ENCODE measurements at regions not wholly inside any gene's neighbourhood (a gene's known extent, or its start where the extent isn't known, plus 50 kb on each side); places are given as distances from the start of the nearest gene placed in this dataset.
"Not testable (repeated sequence)": the region's sequence is repeated elsewhere in the genome, so short reads cannot be mapped to it uniquely, and the experiment has no call there.

DNA sequence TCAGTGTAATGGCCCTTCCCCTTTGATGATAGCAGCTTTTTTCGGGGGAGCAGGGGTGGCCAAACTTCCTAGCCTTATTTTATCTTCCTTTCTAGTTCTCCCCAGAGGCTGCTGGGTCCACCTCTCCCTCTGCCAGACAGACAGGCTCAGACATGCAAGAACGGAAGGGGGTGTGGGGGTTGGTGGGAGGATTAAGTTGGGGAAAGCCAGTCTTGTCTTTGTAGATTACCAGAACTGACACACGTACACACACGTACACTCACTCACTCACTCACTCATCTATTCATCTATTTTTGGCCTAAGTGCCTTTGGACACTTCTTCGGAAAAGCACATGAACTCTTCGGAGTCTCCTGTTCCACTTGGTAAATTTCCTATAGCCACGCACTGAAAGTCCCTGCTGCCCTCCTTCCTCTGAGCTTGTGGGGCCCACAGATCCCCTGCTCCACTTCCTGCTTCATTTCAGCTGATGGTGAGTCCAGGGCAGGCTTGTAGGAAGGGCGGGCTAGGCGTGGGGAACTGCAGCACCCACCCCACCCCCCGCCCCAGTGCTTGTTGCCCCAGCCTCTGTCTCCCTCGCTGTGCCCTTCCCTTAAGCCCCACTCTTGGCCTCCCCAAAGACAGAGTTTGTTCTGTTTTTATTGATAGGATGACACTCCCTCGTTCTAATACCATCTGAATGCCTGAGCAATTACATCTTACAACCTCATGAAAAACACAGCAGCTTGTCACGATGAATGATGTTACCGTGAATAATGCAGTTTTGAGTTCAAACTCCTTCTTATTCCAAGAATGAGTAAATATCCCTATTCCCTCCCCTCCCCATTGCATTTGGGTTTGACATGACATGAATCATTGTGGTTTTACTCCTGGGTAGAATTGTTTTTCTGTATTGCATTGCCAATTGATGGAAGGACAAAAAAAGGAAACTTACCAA lies 60.7 kb upstream of the ATP5PO start:
- DNase-seq (ENCODE audit: missing footprints) (no peak), ATAC-seq (peak; percentile 79)
- intact Hi-C loops (cut with DNase I), result loop anchor here (5.0 kb wide), 1 partner anchor 96 kb away; the partner anchor contains the start of genes MRPS6 and SLC5A3

DNA sequence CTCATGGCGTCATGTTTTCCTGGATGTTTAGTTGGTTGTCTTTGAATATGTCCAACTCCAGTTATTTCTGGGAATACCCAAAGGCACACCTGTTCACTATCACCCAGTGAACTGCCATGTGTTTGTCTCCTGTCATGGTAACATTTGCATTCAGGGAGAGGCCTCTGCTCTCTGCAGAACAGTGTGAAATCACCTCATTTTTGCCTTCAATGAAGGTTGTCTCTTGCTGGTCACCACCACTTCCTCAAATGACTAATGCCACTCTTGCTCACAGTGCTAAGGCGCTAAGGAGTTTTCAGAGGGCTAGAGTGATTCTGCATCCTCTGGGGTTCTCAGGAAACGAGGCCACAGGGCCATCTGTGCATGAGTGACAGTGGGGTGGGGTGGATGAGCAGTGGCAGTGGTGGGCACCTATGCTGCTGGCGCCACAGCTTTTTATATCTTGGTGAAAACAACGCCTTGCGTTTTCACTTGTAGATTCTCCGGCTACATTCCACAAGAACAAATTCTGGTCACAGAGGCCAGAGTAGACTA lies 60.0 kb upstream of the ATP5PO start:
- intact Hi-C loops (cut with DNase I), result loop anchor here (5.0 kb wide), 1 partner anchor 97 kb away; the partner anchor contains the start of genes MRPS6 and SLC5A3
- peak; percentile 45 for ATAC-seq
- no peak for DNase-seq (ENCODE audit: missing footprints)

DNA sequence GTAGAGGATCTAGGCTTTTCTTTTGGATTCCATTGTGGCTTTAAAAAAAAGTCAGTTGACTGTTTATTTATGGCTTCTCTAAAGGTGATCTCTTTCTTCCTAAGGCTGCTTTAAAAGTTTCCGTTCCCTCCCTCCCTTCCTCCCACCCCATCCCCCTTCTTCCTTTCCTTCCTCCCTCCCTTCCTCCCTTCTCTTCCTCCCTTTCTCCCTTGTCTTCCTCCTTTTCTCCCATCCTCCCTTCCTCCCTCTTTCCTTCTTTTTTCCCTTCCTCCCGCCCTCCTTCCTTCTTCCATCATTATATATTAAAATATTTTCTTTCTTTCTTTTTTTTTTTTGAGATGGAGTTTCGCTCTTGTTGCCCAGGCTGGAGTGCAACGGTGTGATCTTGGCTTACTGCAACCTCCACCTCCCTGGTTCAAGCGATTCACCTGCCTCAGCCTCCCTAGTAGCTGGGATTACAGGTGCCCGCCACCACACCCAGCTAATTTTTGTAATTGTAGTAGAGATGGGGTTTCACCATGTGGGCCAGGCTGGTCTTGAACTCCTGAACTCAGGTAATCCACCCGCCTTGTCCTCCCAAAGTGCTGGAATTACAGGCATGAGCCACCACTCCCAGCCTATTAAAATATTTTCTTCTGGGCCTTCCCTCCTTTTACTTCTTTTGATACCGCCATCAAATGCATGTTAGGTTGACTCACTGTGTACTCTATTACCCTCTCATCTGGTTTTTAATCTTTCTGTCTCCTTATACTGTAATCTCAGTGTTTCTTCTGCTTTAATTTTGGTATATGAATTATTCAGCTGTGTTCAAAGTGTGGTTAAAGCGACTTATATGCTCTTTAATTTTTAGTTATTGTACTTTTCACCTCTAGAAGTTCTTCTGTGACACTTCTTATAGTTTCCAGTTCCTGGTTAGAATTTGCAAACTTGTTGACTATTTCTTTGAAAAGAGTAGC lies 59.2 kb upstream of the ATP5PO start:
- ATAC-seq (no peak), DNase-seq (ENCODE audit: missing footprints) (no peak)
- intact Hi-C loops (cut with DNase I), result loop anchor here (5.0 kb wide), 1 partner anchor 98 kb away; the partner anchor contains the start of genes MRPS6 and SLC5A3

DNA sequence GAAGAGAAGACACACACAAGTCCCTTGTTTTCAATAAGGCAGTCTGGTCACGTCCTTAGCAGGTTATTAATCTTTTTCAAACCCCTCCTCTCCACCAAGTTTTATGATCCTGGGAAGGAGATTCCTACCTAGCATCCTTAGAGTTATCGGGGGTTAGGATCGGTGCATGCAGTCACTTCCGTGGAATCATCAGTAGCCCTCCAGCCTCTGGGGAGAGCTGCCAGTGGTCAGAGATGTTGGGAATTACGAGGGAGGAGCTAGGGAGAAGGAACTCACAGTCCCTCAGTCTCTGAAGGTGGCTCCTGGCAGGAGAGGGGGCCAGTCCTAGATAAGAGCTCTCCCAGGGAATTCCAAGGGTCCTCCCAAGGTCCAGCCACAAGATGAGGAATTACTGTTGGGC lies 57.7 kb upstream of the ATP5PO start:
- no peak for ATAC-seq

DNA sequence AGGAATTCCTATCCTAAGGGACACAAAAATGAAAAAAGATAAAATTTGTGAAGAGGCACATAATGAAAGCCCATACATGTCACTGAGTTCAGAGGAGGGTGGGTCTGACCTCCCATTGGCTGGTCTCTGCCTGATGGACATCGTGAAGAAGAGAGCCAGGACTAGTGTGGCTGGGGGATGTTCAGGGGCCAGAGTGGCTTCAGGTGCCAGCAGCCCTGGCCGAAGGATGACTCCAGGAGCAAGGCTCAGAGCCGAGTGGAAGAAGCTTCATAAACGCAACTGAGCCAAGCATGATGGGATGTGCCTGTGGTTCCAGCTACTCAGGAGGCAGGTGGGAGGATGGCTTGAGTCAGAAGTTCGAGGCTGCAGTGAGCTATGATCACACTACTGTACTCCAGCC lies 56.9 kb upstream of the ATP5PO start:
- intact Hi-C loops (cut with DNase I), result no loop called here
- DNase-seq (ENCODE audit: missing footprints), result no peak
- no peak for ATAC-seq

More for the DNA sequence above, 57.7 kb upstream of the ATP5PO start:
- intact Hi-C loops (cut with DNase I), result no loop called here
- DNase-seq (ENCODE audit: missing footprints), result no peak

DNA sequence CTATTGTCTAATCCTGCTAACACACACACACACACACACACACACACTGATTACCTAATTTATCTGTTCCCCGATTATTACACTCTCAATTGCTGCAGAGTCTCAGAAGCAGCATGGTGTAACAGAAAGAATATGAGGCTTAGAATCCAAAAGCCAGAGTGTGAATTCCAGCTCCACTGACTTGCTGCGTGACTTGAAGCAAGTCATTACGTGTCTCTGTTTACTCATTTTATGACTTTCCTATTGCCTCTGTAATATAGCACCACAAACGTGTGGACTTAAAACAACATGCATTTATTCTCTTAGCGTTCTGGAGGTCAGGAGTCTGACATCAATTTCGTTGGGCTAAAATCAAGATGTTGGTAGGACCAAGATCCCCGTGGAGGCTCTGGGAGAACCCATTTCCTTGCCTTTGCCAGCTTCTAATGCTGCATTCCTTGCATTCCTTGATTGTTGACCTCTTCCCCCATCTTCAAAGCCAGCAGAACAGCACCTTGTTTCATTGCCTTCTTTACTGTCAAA lies 55.9 kb upstream of the ATP5PO start:
- intact Hi-C loops (cut with DNase I), result no loop called here
- no peak for ATAC-seq

DNA sequence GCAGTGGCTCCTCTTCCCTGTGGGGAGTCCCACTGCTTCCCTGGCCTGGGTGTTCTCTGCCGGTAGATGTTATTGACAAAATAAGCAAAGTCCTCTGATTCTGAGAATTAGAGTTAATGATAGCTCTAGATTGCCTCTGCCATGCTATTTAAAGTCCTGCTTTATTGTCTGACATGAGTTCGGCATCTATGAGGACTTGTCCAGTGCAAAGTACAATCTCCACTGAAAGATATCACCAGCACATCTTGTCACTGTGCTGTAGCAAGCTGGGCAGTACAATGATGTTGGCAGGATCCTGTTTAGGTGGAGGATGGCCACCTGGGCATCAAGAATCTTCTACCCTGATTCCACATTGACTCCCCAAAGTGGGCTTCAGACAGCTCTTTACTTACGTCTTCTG lies 54.0 kb upstream of the ATP5PO start:
- no peak for DNase-seq (ENCODE audit: missing footprints)
- no peak for ATAC-seq
- intact Hi-C loops (cut with DNase I), result no loop called here

More for the DNA sequence above, 55.9 kb upstream of the ATP5PO start:
- no peak for DNase-seq (ENCODE audit: missing footprints)

DNA sequence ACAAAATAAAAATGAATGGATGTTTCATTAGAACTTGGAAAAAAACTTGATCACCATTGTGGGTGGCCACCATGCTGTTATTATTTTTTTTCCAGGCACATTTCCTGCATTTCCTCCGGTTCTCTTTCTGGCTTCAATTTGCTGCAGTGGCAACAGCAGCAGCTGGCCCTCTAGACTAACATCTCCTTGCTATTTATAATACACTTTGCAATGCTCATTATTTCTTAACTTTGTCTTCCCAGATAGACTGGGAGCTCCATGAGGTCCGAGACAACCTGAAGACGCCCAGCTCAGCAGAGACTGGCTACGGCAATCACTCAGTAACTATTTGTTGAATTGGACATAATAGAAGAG lies 53.4 kb upstream of the ATP5PO start:
- ATAC-seq (peak; percentile 30), DNase-seq (ENCODE audit: missing footprints) (no peak)
- intact Hi-C loops (cut with DNase I), result no loop called here

DNA sequence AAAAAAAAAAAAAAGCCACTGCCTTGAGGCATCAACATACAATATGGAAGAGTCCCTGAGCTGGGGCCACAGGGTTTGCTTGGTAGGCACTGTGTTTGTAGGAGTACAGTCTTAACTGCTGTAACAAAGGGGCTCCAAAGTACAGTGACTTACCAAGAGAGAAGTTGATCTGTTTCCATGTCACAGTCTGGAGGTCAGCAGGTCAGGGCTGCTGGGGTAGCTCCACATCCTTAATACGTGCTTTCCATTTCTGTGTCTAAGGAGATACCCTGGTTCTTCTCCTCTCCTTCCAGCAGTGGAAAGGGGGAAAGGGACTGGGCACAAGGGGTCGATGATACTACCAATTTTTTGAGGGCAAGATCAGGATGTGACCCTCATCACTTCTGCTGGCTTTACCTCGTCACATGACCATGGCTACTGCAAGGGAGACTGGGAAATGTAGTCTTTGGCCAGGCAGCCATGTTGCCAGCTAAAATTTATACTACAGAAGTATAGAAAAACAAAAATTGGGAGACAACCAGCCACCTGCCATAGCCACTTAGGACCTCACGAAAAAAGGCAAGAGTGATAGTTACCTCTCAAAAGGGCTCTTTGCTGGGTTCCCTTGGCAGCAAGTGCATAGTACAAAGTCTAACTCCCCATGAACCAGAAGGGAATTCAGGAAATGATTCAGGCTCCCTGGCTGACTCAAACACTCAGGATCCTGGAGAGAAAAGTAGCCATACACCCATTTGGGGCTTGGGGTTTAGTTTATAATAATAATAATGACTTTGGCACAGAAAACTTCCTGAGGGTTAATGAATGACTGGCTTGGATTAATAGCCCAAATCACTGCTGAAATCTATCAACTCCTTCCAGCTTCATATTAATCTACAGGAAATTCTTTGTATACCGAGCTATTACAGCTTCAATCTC lies 52.7 kb upstream of the ATP5PO start:
- intact Hi-C loops (cut with DNase I), result no loop called here
- DNase-seq (ENCODE audit: missing footprints) (no peak), ATAC-seq (peak; percentile 27)

DNA sequence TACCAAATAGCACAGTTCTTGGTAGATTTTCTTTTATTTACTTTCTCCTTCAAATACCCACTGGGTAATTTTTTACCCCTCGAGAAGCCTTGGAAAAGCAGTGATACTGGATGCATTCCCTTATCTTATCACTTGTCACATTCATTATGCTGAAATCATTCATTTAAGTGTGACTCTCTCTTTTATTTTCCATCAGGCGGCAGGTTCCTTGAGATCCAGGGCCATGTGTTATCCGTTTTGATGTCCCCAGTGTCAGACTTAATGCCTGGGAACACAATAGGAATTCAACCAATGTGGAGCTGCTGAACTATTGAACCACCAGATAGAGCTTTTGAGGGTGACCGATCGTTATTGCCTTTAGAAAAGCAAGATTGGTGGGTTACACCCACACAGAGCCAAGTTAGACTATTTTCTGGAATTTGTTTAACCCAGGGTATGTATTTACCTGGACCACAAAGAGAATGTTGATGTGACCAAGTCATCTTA lies 51.5 kb upstream of the ATP5PO start:
- intact Hi-C loops (cut with DNase I), result no loop called here
- ATAC-seq, result no peak
- DNase-seq (ENCODE audit: missing footprints), result no peak

DNA sequence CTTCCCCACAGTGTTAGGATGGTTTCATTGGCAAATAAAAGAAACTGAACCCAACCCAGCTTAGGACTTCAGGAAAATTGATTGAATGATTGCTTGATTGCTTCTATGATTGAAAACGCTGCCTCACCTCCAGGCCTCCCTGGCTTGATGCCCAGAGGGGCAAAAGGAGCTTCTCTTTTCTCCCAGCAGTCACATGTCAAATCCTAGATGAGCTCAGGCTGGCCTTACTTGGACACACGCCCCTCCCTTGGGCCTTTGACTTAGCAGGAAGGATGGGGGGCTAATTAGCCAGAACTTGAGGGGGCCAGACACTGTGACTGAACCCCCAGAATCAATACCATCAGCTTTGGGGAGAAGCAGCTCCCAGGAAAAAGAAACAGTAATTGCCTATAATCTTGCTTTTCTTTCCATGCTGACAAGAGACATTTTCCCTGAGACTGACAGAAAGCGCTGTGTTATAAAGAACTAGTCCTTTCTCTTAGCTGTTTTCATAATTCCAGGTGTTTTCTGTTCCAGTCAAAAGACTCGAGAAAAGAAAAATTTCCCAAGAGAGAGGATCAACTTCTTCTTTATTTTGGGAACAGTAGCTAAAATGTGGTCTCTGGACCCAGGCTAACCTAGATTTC lies 50.8 kb upstream of the ATP5PO start:
- ATAC-seq (no peak), DNase-seq (ENCODE audit: missing footprints) (no peak)
- intact Hi-C loops (cut with DNase I), result no loop called here

DNA sequence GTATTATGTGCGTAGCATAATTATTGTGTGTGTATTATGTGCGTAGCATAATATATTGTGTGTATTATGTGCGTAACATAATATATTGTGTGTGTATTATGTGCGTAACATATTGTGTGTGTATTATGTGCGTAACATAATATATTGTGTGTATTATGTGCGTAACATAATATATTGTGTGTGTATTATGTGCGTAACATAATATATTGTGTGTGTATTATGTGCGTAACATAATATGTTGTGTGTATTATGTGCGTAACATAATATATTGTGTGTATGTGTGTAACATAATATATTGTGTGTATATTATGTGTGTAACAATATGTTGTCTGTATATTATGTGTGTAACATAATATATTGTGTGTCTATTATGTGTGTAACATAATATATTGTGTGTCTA lies 50.1 kb upstream of the ATP5PO start:
- ATAC-seq; DNase-seq (ENCODE audit: missing footprints); intact Hi-C loops (cut with DNase I): not testable (repeated sequence)
